BJ (cell line): ENCODE measurements at regions not wholly inside any gene's neighbourhood (a gene's known extent, or its start where the extent isn't known, plus 50 kb on each side); places are given as distances from the start of the nearest gene placed in this dataset.

Source experiments
- CTCF ChIA-PET: fragments of 350-600 bp; formaldehyde crosslinking; extraction: SDS; loops from one replicate; lab custom pipeline; 2021; ENCODE audit warnings: antibody characterized with exemption, inconsistent platforms; lab: Yijun Ruan, JAX
- POLR2A ChIA-PET: fragments of 300-600 bp; sonication (Branson Sonifier 250); formaldehyde crosslinking; extraction: SDS; loops from one replicate; lab custom pipeline; 2021; ENCODE audit warnings: antibody characterized with exemption; lab: Charles Lee
- DNase-seq: peaks from one replicate; pipeline ENCODE4 v3.0.0-alpha.2; 2011; ENCODE audit warnings: low read depth
- H3K27me3 ChIP-seq: 2 replicates; pipeline ENCODE4 v1.6.0; 2011; ENCODE audit warnings: low read length; ENCODE audit not compliant: control insufficient read depth, insufficient read depth
- H3K36me3 ChIP-seq: 2 replicates; pipeline ENCODE4 v1.5.1; 2011; ENCODE audit warnings: low read length; ENCODE audit not compliant: control insufficient read depth, insufficient read depth
- H3K4me3 ChIP-seq: 2 replicates; pipeline ENCODE4 v1.5.1; 2011; ENCODE audit warnings: low read depth, mild to moderate bottlenecking, control low read depth, low read length
- CTCF ChIP-seq: IDR thresholded peaks from 2 replicates; pipeline ENCODE4 v1.5.1; 2011; ENCODE audit warnings: low read depth, mild to moderate bottlenecking, control low read depth, inconsistent platforms, low read length, moderate library complexity; ENCODE audit not compliant: insufficient read depth

- Histone ChIP-seq H3K4me3 (no peak overlapping the region), H3K27me3 (no peaks in the 10 kb centered on the region), H3K36me3 (no peaks in the 10 kb centered on the region)
- TF ChIP-seq CTCF, result no peak
- POLR2A ChIA-PET, result no interaction called here
- CTCF ChIA-PET, result no interaction called here
- DNase-seq, result no peak
Observed at GRCh38 chr2:84247532-84247931, 211.5 kb downstream of the SUCLG1 start.

- CTCF ChIA-PET, result no interaction called here
- TF ChIP-seq CTCF, result no peak
- POLR2A ChIA-PET, result no interaction called here
- DNase-seq, result no peak
- Histone ChIP-seq H3K36me3 (no peaks in the 10 kb centered on the region), H3K27me3 (no peaks in the 10 kb centered on the region), H3K4me3 (no peak overlapping the region)
Observed at GRCh38 chr2:84243788-84244733, 215.0 kb downstream of the SUCLG1 start.

- H3K27me3 ChIP-seq, result no peaks in the 10 kb centered on the region
- CTCF ChIA-PET, result no interaction called here
- H3K4me3 ChIP-seq, result no peak overlapping the region
- POLR2A ChIA-PET, result no interaction called here
- H3K36me3 ChIP-seq, result no peaks in the 10 kb centered on the region
- TF ChIP-seq CTCF, result no peak
- DNase-seq, result no peak
Observed at GRCh38 chr2:84238907-84239306, 220.2 kb downstream of the SUCLG1 start.

- POLR2A ChIA-PET, result no interaction called here
- CTCF ChIA-PET, result no interaction called here
Observed at GRCh38 chr2:84236288-84236687, 222.8 kb downstream of the SUCLG1 start.

More at GRCh38 chr2:84236288-84236687, 222.8 kb downstream of the SUCLG1 start:
- Histone ChIP-seq H3K36me3 (no peaks in the 10 kb centered on the region), H3K4me3 (no peak overlapping the region), H3K27me3 (no peaks in the 10 kb centered on the region)
- DNase-seq, result no peak
- no peak for TF ChIP-seq CTCF
